HG03097 (cell line): ENCODE measurements at regions not wholly inside any gene's neighbourhood (a gene's known extent, or its start where the extent isn't known, plus 50 kb on each side); places are given as distances from the start of the nearest gene placed in this dataset.
"Not testable (repeated sequence)": the region's sequence is repeated elsewhere in the genome, so short reads cannot be mapped to it uniquely, and the experiment has no call there.

Experiments
- ATAC-seq: cut with Tn5 transposase; IDR thresholded peaks from one replicate; pipeline ENCODE4 v1.9.1; 2021; ENCODE audit not compliant: unreplicated experiment, low FRiP score

- no peak for ATAC-seq
These were observed 1099.8 kb upstream of the CDH18 start for GRCh38 chr5:21087766-21088165.

DNA sequence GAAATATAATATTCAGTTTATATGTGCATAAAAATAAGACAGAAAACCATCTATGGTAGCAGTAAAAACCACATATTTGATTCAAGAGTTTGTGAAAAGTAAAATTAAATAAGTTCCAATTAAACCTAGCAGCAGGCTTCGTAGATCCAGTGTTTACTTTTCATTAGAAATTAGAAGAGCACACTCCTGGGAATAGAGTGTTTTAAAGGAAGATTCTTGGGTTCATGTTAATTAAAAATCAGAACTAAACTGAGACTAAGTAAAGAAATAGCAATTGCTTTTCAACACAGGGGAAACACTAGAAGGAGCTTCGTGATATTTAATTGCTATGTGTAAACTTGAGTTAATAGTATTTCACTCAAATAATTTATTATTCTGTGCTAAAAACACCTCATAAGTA, 1097.8 kb upstream of the CDH18 start:
- ATAC-seq: no peak

- no peak for ATAC-seq
These were observed 1084.0 kb upstream of the CDH18 start for GRCh38 chr5:21071986-21072385.

DNA sequence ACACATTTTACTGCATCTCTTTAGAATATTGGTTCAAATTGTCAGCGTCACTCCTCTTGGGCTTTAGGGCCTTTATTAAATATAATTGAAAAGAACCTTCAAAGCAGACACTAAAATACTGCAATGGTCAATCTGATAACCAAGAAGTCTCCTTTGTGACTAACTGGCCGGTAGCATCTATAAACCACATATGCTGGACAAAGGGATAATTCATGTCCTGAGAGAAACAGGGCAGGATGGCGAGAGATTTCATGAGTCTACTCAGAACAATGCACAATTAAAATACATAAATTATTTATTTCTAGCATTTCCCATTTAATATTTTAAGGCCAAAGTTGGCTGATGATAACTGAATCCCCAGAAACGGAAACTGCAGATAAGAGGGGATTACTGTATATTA, 1083.4 kb upstream of the CDH18 start:
- ATAC-seq: no peak

GRCh38 chr5:21070858-21071257, 1082.9 kb upstream of the CDH18 start:
- ATAC-seq: no peak

- ATAC-seq: no peak
These were observed 1079.7 kb upstream of the CDH18 start for GRCh38 chr5:21067724-21068123.

DNA sequence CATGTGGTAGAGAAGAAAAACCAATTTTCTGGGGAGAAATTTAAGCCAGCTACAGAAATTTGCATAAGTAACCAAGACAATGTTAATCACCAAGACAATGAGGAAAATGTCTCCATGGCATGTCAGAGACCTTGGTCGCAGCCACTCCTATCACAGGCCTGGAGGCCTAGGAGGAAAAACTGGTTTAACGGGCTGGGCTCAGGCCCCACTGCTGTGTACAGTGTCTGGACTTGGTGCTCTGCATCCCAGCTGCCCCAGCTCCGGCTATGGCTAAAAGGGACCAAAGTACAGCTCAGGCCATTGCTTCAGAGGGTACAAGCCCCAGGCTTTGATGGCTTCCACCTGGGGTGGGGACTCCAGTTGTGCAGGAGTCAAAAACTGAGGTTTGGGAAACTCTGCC, 1075.1 kb upstream of the CDH18 start:
- no peak for ATAC-seq

- peak; percentile 71 for ATAC-seq
These were observed 1070.3 kb upstream of the CDH18 start for GRCh38 chr5:21058289-21058688.

DNA sequence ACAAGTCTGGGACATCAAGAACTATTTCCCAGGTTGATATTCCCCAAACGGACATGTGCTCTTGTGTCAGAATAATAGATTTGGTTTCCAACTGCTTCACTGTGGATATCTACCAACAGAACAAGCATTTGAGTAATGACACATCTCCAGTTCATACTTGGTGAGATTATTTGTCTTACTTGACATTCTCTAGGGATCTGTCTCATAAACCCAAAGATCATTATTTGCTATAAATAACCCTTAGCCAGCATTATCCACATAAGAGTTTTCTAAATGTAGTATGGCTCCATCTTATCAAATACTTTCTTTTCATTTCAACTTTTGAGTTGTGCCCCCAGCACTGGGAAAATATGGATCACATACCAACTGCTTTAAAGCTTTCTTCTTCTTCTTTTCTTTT, 1063.9 kb upstream of the CDH18 start:
- ATAC-seq: no peak

- ATAC-seq: no peak
These were observed 1061.9 kb upstream of the CDH18 start for GRCh38 chr5:21049901-21050300.

- no peak for ATAC-seq
These were observed 1043.0 kb upstream of the CDH18 start for GRCh38 chr5:21030981-21031380.

- no peak for ATAC-seq
These were observed 1037.0 kb upstream of the CDH18 start for GRCh38 chr5:21024966-21025365.

GRCh38 chr5:21013237-21013636, 1025.2 kb upstream of the CDH18 start:
- ATAC-seq: no peak

GRCh38 chr5:21007781-21008180, 1019.8 kb upstream of the CDH18 start:
- ATAC-seq: no peak

DNA sequence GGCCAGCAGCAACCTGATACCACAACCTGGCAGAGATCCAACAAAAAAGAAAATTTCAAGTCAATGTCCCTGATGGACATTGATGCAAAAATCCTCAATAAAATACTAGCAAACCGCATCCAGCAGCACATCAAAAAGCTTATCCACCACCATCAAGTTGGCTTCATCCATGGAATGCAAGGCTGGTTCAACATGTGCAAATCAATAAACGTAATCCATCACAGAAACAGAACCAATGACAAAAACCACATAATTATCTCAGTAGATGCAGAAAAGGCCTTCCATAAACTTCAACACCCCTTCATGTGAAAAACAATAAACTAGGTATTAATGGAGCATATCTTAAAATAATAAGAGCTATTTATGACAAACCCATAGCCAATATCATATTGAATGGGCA, 1000.9 kb upstream of the CDH18 start:
- ATAC-seq: not testable (repeated sequence)

- no peak for ATAC-seq
These were observed 997.8 kb upstream of the CDH18 start for GRCh38 chr5:20985754-20986153.

- no peak for ATAC-seq
These were observed 986.4 kb upstream of the CDH18 start for GRCh38 chr5:20974426-20974825.

DNA sequence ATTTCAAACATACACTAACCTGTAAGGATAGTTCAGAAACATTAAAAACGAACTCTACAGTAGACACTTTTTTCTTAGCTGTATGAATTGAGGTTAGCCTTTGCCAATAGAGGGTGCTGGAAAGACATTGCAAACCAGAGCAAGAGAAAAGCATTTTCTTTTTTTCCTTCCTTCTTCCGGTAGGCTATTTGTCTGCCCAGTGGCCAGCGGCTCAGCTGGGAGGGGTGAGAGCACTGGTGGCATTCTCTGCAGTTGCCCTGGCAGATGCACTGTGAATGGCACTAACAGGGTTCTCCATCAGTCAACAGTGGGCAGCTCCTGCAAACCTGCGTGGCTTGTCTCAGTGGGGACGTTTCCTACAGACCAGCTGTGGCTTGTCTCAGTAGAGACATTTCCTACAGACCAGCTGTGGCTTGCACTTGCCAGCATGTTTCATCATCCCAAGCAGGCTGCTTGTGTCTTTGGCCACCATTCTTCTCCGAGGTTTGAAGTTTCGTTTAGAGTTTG, 984.5 kb upstream of the CDH18 start:
- no peak for ATAC-seq

- ATAC-seq: no peak
These were observed 971.3 kb upstream of the CDH18 start for GRCh38 chr5:20959347-20959746.

GRCh38 chr5:20958641-20959040, 970.6 kb upstream of the CDH18 start:
- ATAC-seq: no peak

DNA sequence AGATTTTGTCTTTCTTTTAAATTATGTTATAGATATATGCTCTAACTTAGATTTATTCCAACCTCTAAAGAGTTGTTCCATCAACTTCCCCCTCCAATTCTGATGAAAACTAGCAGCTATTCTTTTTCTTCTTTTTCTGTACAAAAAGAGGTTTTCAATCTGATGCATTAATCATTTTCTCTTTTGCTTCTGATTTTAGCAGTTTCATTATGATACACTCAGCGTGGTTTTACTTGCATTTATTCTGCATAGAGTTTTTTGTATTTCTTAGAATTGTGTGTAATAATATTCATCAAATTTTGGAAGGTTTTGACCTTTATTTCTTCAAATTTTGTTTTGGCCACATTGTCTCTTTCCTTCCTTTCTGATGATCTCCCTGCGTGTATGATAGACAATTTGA, 968.1 kb upstream of the CDH18 start:
- no peak for ATAC-seq

GRCh38 chr5:20949636-20950035, 961.6 kb upstream of the CDH18 start:
- no peak for ATAC-seq

DNA sequence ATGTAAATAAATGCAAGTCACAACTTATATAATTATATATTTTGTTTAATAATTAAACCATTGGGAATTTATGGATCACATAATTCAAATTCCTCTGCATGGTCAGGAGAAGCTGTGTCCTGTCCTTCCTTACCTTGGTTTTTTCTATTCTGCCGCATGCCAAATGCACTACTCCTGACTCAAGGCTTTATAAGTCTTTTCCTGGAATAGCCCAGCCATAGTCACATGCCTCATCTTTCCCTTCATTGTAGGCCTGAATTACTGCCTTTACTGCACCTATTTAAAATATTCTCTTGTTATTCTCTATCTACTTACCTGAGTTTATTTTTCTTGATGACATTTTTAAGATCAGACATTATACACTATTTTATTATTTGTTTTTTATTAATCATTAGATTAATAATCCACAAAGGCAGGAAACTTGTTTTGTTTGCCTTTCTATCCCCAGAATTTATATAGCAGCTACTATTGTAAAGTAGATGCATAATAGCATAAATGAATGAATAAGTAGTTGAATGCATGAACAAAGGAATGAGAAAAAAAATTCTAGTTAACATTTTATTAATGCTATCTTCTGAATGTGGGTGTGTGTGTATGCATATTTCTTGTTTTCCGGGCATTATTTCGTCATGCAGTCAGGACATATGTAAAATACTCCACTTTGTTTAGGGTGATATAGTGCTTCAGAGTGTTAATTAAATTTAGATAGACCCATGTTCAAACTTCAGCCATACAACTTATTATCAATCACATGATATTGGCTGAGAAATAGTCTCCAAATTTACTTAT, 955.4 kb upstream of the CDH18 start:
- ATAC-seq: not testable (repeated sequence)
